ENCODE measurements at regions not wholly inside any gene's neighbourhood (a gene's known extent, or its start where the extent isn't known, plus 50 kb on each side); places are given as distances from the start of the nearest gene placed in this dataset.

DNA sequence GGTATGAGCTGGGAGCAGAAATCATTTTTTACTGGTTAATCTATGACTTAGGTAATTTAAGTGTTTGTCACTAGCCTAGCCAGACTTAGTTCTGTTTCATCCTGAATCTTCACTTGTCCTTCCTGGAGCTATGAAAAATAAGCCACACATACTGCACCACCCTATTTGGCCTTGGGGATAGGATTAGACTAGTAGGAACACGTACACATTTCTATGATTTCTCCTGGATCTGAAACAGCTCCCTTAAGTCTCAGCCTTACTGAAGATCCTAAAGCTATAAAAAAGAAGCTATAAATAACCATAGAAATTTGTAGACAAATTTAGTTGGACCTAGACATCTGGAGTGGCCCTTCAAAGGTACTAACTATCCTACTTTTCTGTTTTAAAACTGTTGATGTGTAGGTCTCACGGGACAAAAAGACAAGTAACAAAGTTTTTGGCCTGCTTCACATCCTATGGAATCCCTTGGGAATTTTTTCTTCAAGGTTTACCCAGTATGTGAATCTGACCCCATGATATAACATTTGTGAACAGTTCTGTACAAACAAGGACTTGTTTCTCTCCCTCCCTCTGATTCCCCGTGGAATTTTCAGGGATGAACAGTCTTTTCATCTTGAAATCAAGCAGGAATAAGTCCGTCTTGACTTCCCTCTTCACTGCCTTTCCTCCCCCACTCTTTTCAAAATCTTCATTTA, 275.0 kb downstream of the FAM76B start:
- TF ChIP-seq, protein P1, sequence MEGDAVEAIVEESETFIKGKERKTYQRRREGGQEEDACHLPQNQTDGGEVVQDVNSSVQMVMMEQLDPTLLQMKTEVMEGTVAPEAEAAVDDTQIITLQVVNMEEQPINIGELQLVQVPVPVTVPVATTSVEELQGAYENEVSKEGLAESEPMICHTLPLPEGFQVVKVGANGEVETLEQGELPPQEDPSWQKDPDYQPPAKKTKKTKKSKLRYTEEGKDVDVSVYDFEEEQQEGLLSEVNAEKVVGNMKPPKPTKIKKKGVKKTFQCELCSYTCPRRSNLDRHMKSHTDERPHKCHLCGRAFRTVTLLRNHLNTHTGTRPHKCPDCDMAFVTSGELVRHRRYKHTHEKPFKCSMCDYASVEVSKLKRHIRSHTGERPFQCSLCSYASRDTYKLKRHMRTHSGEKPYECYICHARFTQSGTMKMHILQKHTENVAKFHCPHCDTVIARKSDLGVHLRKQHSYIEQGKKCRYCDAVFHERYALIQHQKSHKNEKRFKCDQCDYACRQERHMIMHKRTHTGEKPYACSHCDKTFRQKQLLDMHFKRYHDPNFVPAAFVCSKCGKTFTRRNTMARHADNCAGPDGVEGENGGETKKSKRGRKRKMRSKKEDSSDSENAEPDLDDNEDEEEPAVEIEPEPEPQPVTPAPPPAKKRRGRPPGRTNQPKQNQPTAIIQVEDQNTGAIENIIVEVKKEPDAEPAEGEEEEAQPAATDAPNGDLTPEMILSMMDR (IDR thresholded peaks at IDR 0.05; ENCODE audit: control insufficient read depth, insufficient read depth, low read depth, low read length, missing control alignments) = no peak
- no peak overlapping the region for H3K4me3 ChIP-seq (ENCODE audit: control insufficient read depth, low read depth, low read length)
- no peak for DNase-seq (ENCODE audit: low read depth)

DNA sequence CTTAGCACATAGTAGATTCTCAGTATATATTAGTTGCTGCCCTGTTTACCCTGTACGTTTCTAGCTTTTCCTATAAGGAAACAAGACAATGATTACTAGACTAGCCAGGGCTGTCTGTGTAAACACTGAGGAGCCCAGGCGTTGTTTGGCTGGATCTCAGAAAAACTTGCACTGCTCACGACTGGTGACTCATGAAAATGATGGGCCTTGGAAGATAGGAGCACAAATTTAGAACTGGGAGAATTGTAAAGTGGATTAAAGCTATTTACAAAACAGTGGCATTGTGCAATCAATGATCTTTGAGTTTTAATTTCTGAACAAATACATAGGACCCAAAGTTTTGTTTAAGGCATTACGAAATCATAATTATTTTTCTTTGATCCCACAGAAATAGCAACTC, 276.9 kb downstream of the FAM76B start:
- H3K4me3 ChIP-seq (ENCODE audit: control insufficient read depth, low read depth, low read length) = no peak overlapping the region
- peak; percentile 69 for DNase-seq (ENCODE audit: low read depth)
- TF ChIP-seq, protein P1 (IDR thresholded peaks at IDR 0.05; ENCODE audit: control insufficient read depth, insufficient read depth, low read depth, low read length, missing control alignments) = no peak

DNA sequence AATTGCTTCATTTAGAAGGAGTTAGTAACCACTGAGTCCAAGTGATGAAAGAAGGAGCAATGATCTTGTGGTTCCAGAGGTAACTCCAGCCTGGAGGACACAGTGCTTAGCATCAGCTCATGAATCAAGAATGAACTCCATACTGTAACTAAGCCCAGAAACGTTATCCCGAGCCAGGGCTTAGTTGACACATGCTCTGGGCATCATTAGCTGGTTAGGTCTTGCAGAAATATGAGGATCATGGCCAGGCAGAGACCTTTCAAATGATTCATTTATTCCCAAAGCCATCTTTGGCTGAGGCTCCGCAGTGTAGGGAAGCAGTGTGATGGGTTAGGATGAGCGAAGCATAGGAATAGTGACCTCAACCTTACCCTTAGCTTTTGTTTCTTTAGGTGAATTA, 277.4 kb downstream of the FAM76B start:
- DNase-seq (ENCODE audit: low read depth) = peak; percentile 91
- TF ChIP-seq, protein P1 (IDR thresholded peaks at IDR 0.05; ENCODE audit: control insufficient read depth, insufficient read depth, low read depth, low read length, missing control alignments) = no peak
- H3K4me3 ChIP-seq (ENCODE audit: control insufficient read depth, low read depth, low read length) = no peak overlapping the region

DNA sequence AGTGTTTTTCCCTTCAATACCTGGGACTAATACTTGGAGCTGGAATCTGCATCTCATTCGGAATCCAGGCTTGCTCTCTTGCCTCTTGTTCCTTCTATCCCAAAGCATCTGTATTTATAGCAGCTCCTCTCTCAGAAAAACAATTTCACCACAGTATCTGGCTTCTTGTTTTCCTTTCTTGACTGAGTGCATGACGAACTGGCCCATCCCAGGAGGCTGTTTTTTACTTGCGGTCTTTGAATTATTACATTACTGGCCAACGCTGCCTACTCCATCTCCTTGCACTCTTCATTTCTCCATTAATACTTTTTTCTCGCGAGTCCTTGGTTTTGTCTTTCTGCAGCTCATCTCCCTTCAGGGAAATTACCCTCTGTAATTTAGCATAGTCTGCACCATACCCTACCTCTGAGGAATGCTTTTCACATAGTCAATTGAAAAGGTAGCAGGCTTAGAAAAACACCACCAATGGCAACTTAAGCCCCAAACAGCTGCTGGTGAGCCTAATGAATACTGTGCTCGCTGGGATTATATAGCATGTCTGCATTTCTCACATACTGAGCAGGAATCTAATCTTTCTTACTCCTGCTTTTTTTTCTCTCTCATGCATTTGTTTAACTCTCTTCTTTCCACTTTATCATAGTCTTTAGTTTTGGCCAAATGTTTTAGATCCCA, 277.4 kb upstream of the SESN3 start:
- no peak overlapping the region for H3K4me3 ChIP-seq (ENCODE audit: control insufficient read depth, low read depth, low read length)
- TF ChIP-seq, protein P1 (IDR thresholded peaks at IDR 0.05; ENCODE audit: control insufficient read depth, insufficient read depth, low read depth, low read length, missing control alignments) = no peak
- DNase-seq (ENCODE audit: low read depth) = no peak

DNA sequence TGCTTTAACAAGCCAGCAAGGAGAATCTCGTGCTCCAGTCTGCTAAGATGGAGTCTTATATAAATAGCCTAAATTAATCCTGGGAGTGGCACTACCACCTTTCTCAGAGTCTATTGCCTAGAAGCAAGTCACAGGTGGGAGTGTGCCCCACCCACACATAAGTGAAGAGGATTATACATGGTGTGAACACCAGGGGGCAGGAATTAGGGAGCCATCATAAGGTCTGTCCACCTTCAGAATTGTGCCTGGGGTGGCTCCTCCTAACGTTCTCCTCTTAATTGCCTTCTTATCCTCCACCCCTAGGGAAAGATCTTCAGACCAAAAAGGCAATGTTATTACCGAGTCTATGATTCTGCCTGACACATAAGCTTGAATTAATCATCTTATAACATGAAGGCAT, 276.8 kb upstream of the SESN3 start:
- H3K4me3 ChIP-seq (ENCODE audit: control insufficient read depth, low read depth, low read length) = no peak overlapping the region
- DNase-seq (ENCODE audit: low read depth) = no peak
- TF ChIP-seq, protein P1 (IDR thresholded peaks at IDR 0.05; ENCODE audit: control insufficient read depth, insufficient read depth, low read depth, low read length, missing control alignments) = no peak

DNA sequence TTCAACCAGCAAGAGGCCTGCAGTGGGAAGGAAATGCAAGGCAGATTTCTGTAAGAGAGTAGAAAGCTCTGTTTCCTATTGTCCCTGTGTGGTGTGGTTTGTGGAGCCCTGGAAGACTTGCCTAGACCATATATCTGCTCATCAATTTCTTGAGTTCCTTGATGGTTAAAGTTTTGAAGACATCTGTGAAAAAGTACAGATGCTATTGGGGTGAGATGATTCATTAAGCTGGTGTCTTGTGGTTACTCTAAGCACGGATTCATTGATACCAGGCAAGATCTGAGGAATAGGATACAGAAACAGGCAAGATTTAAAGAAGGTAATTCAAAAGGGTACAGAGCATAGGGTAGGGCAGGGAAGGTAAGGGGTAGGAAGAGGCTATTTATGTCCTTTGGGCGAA, 275.8 kb upstream of the SESN3 start:
- TF ChIP-seq, protein P1 (IDR thresholded peaks at IDR 0.05; ENCODE audit: control insufficient read depth, insufficient read depth, low read depth, low read length, missing control alignments) = no peak
- DNase-seq (ENCODE audit: low read depth) = no peak

More for the DNA sequence above, 275.8 kb upstream of the SESN3 start:
- H3K4me3 ChIP-seq (ENCODE audit: control insufficient read depth, low read depth, low read length) = no peak overlapping the region
